ENCODE measurements at regions not wholly inside any gene's neighbourhood (a gene's known extent, or its start where the extent isn't known, plus 50 kb on each side); places are given as distances from the start of the nearest gene placed in this dataset.

DNA sequence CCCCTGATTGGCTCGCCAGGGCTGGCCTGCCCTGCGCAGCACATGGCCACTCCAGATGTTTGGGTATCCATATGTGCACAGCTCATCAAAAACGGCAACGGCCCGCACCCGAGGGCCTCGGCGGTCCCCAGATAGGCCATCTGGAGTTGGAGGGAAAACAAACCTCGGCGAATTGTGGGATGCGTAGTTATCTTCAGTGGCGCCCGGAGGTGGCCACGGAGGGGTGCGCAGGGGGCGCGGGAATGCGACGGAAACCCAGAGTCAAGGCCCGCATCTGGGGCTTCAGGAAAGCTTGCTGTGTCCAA is 156.5 kb downstream of the TLE3 start:
- no peak overlapping the region for H3K27ac ChIP-seq
- H3K4me3 ChIP-seq = no peak overlapping the region
- DNase-seq (ENCODE audit: low spot score) = no peak
- TF ChIP-seq, protein P1, sequence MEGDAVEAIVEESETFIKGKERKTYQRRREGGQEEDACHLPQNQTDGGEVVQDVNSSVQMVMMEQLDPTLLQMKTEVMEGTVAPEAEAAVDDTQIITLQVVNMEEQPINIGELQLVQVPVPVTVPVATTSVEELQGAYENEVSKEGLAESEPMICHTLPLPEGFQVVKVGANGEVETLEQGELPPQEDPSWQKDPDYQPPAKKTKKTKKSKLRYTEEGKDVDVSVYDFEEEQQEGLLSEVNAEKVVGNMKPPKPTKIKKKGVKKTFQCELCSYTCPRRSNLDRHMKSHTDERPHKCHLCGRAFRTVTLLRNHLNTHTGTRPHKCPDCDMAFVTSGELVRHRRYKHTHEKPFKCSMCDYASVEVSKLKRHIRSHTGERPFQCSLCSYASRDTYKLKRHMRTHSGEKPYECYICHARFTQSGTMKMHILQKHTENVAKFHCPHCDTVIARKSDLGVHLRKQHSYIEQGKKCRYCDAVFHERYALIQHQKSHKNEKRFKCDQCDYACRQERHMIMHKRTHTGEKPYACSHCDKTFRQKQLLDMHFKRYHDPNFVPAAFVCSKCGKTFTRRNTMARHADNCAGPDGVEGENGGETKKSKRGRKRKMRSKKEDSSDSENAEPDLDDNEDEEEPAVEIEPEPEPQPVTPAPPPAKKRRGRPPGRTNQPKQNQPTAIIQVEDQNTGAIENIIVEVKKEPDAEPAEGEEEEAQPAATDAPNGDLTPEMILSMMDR (IDR thresholded peaks at IDR 0.05) = no peak

DNA sequence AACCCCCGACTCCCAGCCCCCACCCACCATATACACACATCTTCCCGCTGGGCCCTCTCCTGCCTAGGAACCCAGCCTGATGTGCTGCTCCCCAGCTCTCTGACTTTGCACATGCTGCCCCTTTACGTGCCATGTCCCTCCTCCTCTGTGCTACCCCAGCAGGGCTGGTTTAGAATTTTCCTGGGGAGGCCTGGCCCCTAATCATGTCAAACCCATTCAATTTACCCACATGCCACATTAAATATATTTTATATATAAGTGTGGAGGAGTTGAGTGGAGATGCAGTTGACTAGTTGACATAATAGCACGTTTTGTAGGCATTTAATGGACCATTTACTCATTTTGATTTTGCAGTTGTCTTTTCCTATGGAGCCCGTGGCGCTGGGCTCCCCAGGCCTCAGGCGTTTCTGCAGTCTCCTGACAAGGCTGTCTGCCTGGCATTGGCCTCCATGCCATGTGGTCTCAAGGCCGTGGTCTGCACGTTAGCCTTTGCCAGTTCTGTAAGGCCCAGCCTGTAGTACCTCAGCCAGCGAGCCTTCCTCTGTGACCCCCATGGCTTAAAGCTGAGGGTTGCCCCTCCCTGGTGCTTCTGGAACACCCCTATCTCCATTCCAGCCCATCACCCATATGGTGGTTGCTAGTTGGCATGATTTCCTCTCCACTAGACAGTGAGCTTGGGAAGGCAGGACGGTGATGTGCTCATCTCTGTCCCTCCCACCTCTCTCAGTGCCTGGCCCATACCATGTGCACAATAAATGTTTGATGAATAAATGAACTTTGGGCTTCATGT is 155.8 kb downstream of the TLE3 start:
- Histone ChIP-seq H3K4me3 (no peak overlapping the region), H3K27ac (no peak overlapping the region)
- TF ChIP-seq, protein P1 (IDR thresholded peaks at IDR 0.05) = no peak
- DNase-seq (ENCODE audit: low spot score) = no peak

DNA sequence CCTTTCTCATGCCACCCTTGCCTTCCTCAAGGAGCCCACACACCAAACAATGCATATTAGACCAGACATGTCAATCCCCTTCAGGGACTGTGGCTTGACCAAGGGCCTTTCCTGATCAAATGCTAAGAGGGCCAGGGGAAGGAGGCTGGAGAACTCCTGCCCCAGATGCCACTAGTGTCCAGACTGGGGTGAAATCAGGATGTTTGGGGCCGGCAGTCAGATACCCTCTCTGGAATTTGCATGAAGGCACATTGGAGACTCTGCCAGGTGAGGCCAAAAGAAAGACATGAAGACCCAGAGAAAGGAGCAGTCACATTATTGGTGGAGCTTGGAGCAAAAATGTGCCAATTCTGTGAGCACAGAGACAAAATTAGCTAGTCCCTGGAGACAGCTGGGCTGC is 154.1 kb downstream of the TLE3 start:
- Histone ChIP-seq H3K4me3 (no peak overlapping the region), H3K27ac (no peak overlapping the region)
- DNase-seq (ENCODE audit: low spot score) = no peak
- TF ChIP-seq, protein P1 (IDR thresholded peaks at IDR 0.05) = no peak

DNA sequence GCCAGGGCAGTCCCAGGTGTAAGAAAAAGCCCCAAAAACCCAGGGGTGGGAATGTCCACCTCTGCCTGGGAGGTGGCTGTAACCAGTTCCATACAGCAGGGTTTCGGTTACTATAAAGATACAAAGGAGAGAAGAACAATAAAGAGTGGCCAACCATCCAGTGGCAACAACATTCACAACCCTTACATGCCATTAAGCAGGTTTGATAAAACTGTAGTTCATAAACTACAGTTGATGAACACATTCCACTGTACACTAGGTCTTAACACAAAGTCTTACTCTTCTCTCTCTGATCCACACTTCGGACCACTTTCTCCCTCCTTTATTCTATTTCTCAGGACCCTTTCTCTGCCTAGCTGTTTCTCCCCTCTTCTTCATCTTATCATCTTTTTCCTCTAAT is 152.0 kb downstream of the TLE3 start:
- no peak for DNase-seq (ENCODE audit: low spot score)
- TF ChIP-seq, protein P1 (IDR thresholded peaks at IDR 0.05) = no peak
- no peak overlapping the region for H3K27ac ChIP-seq
- H3K4me3 ChIP-seq = no peak overlapping the region

DNA sequence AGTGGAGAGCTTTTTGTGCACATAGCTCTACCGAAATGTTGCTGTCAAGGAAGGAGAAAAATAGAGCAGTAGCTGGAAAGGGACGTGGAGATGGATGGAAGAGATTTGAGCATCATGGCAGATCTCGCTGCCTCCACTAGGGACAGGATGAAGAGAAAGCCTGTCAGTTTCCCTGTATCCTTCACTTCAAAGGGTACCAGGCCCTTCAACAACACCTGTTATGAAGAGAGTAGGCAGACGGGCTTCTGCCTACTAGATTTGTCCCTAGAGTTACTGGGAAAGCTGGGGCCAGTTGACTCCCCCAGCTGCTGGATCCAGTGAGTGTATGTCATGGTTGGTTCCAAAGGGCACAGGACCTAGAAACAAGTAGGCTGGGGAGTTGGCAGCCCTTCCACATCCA is 150.8 kb downstream of the TLE3 start:
- H3K27ac ChIP-seq = no peak overlapping the region
- TF ChIP-seq, protein P1 (IDR thresholded peaks at IDR 0.05) = no peak
- no peak overlapping the region for H3K4me3 ChIP-seq
- DNase-seq (ENCODE audit: low spot score) = no peak

DNA sequence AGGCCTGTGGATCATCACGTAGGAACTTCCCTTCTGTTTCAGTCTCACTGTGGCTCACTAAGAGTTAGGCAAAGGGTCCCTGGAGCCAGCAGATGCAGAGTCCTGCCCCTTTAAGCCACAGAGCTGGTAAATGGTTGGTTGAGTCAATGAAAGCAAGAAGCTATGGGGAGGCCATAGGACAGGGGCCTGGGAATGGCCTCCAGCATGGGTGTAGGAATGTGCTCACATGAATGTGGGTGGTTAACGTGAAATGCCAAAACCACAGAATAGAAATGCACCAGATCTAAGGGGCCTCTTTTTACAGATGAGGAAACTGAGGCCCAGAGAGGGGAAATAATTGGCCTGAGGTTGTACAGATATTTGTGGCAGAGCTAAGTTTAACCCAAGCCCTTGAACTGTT is 150.3 kb downstream of the TLE3 start:
- Histone ChIP-seq H3K4me3 (no peak overlapping the region), H3K27ac (no peak overlapping the region)
- DNase-seq (ENCODE audit: low spot score) = no peak
- TF ChIP-seq, protein P1 (IDR thresholded peaks at IDR 0.05) = no peak

DNA sequence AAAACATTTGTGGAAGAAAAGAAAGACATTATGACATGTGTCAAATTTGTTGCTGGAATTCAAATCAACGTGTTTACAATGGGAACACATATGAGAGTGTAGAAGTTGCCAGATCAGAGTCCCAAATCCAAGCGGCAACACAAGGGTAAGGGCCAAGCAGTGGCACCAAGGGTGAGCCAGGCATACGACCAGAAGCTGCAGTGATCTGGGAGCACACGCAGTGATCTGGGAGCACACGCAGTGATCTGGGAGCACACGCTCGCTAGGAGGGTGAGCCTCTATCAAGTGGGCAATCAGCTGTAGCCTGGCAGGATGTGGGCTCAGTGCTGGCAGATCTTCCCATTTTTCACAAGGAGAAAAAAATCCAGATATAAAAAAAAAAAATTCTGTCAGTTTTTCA is 148.2 kb downstream of the TLE3 start:
- TF ChIP-seq, protein P1 (IDR thresholded peaks at IDR 0.05) = no peak
- no peak overlapping the region for H3K27ac ChIP-seq

More for the DNA sequence above, 148.2 kb downstream of the TLE3 start:
- H3K4me3 ChIP-seq = no peak overlapping the region
- DNase-seq (ENCODE audit: low spot score) = no peak
